Smooth muscle cell (in vitro differentiated cells): ENCODE measurements at regions not wholly inside any gene's neighbourhood (a gene's known extent, or its start where the extent isn't known, plus 50 kb on each side); places are given as distances from the start of the nearest gene placed in this dataset.

Experiments
- DNase-seq: peaks from one replicate; lab custom pipeline; 2025; ENCODE audit not compliant: unreplicated experiment; lab: John Stamatoyannopoulos, UW
- H2AFZ ChIP-seq: fragments of 200-600 bp; sonication (generic); 2 replicates; pipeline ENCODE4 v1.6.0; 2016; ENCODE audit warnings: antibody characterized with exemption, low read depth, mild to moderate bottlenecking
- H3F3A ChIP-seq: fragments of 200-600 bp; sonication (generic); 2 replicates; pipeline ENCODE4 v1.6.0; 2017; ENCODE audit warnings: antibody characterized with exemption, low read depth
- H3K27ac ChIP-seq: fragments of 200-600 bp; sonication (generic); 2 replicates; pipeline ENCODE4 v1.5.1; 2016; ENCODE audit warnings: low read depth, mild to moderate bottlenecking
- H3K27me3 ChIP-seq: fragments of 200-600 bp; sonication (generic); 2 replicates; pipeline ENCODE4 v1.6.1; 2016; ENCODE audit warnings: low read depth, mild to moderate bottlenecking
- H3K36me3 ChIP-seq: fragments of 200-600 bp; sonication (generic); 2 replicates; pipeline ENCODE4 v1.5.1; 2016; ENCODE audit warnings: low read depth
- H3K4me1 ChIP-seq: fragments of 200-600 bp; sonication (generic); 2 replicates; pipeline ENCODE4 v1.5.1; 2016; ENCODE audit warnings: low read depth
- H3K4me2 ChIP-seq: fragments of 200-600 bp; sonication (generic); 2 replicates; pipeline ENCODE4 v1.6.0; 2016; ENCODE audit warnings: mild to moderate bottlenecking
- H3K4me3 ChIP-seq: fragments of 200-600 bp; sonication (generic); 2 replicates; pipeline ENCODE4 v1.5.1; 2016; ENCODE audit warnings: mild to moderate bottlenecking
- H3K79me2 ChIP-seq: fragments of 200-600 bp; sonication (generic); 2 replicates; pipeline ENCODE4 v1.6.0; 2016; ENCODE audit warnings: low read depth, mild to moderate bottlenecking
- H3K9ac ChIP-seq: fragments of 200-600 bp; sonication (generic); 2 replicates; pipeline ENCODE4 v1.6.0; 2016; ENCODE audit warnings: low read depth
- H3K9me3 ChIP-seq: fragments of 200-600 bp; sonication (generic); replicated peaks from 2 replicates; pipeline ENCODE4 v1.5.1; 2016; ENCODE audit warnings: low read depth
- H4K20me1 ChIP-seq: fragments of 200-600 bp; sonication (generic); 2 replicates; pipeline ENCODE4 v1.6.0; 2016; ENCODE audit warnings: low read depth
- CTCF ChIP-seq: fragments of 200-600 bp; sonication (generic); IDR thresholded peaks from 2 replicates; pipeline ENCODE4 v1.5.1; 2017; ENCODE audit warnings: borderline replicate concordance, mild to moderate bottlenecking, antibody characterized with exemption; ENCODE audit not compliant: insufficient read depth, poor library complexity, severe bottlenecking
- WGBS: methylation state at CpG from one replicate; pipeline ENCODE4 v1.1.7; 2016; ENCODE audit warnings: low lambda C conversion rate; 5-methylcytosine and 5-hydroxymethylcytosine counted together

GRCh38 chr3:154973851-154974250 lies 106.3 kb upstream of the MME start:
- Histone ChIP-seq H3K27ac (peak overlapping the region; percentile 82), H3K9me3 (no peaks in the 10 kb centered on the region), H3F3A (peaks cover 3% of the 10 kb centered on the region), H4K20me1 (no peaks in the 10 kb centered on the region), H3K27me3 (no peaks in the 10 kb centered on the region), H3K79me2 (no peaks in the 10 kb centered on the region), H3K4me3 (no peak overlapping the region), H2AFZ (peak overlapping the region; percentile 54), H3K4me2 (peak overlapping the region; percentile 34), H3K9ac (no peak overlapping the region), H3K36me3 (no peaks in the 10 kb centered on the region), H3K4me1 (no peaks in the 10 kb centered on the region)
- no peak for TF ChIP-seq CTCF
- 71% methylated on average over 3 of the region's 3 CpGs for WGBS
- no peak for DNase-seq

DNA sequence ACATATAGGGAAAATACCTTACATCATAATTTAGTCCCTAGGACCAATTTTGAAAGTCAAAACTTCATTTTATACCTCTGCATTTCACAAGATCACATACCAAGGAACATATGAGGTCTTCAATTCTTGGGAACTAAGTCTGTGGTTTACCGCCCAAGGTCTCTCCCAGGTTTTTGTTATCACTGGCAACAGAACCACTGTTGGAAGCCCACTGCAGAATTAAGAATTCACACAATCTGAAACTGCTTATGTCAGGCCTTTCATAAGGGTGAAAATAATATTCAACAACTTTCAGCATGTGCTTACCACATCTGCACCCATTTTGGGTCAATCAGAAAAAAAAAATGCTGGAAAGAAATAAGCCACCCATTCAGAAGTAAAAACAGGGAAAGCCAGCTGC lies 107.2 kb upstream of the MME start:
- no peaks in the 10 kb centered on the region for H4K20me1 ChIP-seq
- H3K9me3 ChIP-seq, result no peaks in the 10 kb centered on the region
- H3K4me1 ChIP-seq, result no peaks in the 10 kb centered on the region
- no peak overlapping the region for H3K4me3 ChIP-seq
- H3F3A ChIP-seq, result peaks cover 3% of the 10 kb centered on the region
- H3K27me3 ChIP-seq, result no peaks in the 10 kb centered on the region
- 77% methylated on average over 1 of the region's 1 CpG for WGBS
- no peaks in the 10 kb centered on the region for H3K79me2 ChIP-seq
- H3K9ac ChIP-seq, result no peak overlapping the region
- H3K36me3 ChIP-seq, result no peaks in the 10 kb centered on the region
- H2AFZ ChIP-seq, result peak overlapping the region; percentile 54
- TF ChIP-seq CTCF, result no peak
- no peak for DNase-seq
- peak overlapping the region; percentile 82 for H3K27ac ChIP-seq
- peak overlapping the region; percentile 34 for H3K4me2 ChIP-seq

DNA sequence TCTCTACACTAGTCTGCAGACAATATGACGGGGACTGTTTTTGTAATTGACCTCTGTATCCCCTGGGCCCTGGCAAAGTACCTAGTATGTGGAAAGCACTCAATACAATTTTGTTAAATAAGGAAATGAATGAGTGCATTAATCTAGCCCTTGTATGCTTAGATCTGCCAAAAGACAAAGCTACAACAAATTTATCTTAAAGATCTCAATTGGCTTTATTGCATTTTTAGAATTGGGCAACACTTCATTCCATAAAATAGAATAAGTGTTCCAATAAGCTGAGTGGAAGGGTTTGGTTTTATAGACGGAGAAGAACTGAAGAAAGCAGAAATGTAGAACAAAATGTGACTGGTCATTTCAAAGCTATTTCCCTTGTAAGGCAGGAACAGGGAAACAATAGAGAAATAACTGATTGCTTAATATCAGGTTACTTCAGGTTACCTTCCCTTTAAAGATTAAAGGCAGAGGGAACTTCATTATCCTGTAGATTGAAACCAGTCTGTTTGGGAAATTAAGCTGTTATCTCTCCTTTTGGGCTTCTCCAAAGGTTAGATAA lies 108.3 kb upstream of the MME start:
- Histone ChIP-seq H3K27me3 (no peaks in the 10 kb centered on the region), H3K27ac (peak overlapping the region; percentile 82), H2AFZ (peak overlapping the region; percentile 28), H4K20me1 (no peaks in the 10 kb centered on the region), H3K4me1 (no peaks in the 10 kb centered on the region), H3K9me3 (no peaks in the 10 kb centered on the region), H3K4me3 (no peak overlapping the region), H3K36me3 (no peaks in the 10 kb centered on the region), H3K79me2 (no peaks in the 10 kb centered on the region), H3K9ac (peak overlapping the region; percentile 34), H3F3A (peaks cover 3% of the 10 kb centered on the region), H3K4me2 (peak overlapping the region; percentile 34)
- no peak for TF ChIP-seq CTCF
- 62% methylated on average over 2 of the region's 2 CpGs for WGBS
- DNase-seq, result no peak

DNA sequence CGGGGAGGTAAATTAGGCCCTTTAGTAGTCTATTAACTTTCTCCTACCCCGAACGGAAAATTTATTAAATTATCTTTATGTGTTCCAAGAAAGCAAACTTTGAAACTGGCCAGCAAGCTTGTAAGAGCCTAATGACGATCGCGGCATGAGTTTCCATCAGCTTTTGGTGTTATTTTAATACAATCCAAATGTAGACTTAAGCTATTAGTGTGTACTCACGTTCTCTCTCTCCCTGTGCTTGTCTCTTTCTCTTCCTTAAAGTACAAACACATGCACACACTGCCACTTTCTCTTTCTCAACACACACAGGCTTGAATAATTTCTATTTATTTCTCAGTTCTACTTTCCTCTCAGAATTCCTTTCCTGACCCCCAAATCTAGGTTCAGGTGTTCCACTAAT lies 108.8 kb upstream of the MME start:
- Histone ChIP-seq H3K4me3 (no peak overlapping the region), H3K36me3 (no peaks in the 10 kb centered on the region)

More for the DNA sequence above, 108.8 kb upstream of the MME start:
- H3K9me3 ChIP-seq, result no peaks in the 10 kb centered on the region
- H3K79me2 ChIP-seq, result no peaks in the 10 kb centered on the region
- H3K27me3 ChIP-seq, result no peaks in the 10 kb centered on the region
- 79% methylated on average over 7 of the region's 7 CpGs for WGBS
- peak overlapping the region; percentile 34 for H3K9ac ChIP-seq
- peak overlapping the region; percentile 82 for H3K27ac ChIP-seq
- no peaks in the 10 kb centered on the region for H4K20me1 ChIP-seq
- peak overlapping the region; percentile 28 for H2AFZ ChIP-seq
- no peak for TF ChIP-seq CTCF
- no peaks in the 10 kb centered on the region for H3K4me1 ChIP-seq
- no peak for DNase-seq
- H3K4me2 ChIP-seq, result peak overlapping the region; percentile 34
- peaks cover 3% of the 10 kb centered on the region for H3F3A ChIP-seq
